Putamen (tissue), 1 donor: ENCODE measurements at regions not wholly inside any gene's neighbourhood (a gene's known extent, or its start where the extent isn't known, plus 50 kb on each side); places are given as distances from the start of the nearest gene placed in this dataset.
A peak's percentile ranks its signal among the peaks of the same experiment; 100 is the strongest.
"Not testable (repeated sequence)": the region's sequence is repeated elsewhere in the genome, so short reads cannot be mapped to it uniquely, and the experiment has no call there.

Source experiments
- DNase-seq: peaks from one replicate; pipeline ENCODE4 v3.0.0-alpha.2; 2016; ENCODE audit warnings: low spot score

DNA sequence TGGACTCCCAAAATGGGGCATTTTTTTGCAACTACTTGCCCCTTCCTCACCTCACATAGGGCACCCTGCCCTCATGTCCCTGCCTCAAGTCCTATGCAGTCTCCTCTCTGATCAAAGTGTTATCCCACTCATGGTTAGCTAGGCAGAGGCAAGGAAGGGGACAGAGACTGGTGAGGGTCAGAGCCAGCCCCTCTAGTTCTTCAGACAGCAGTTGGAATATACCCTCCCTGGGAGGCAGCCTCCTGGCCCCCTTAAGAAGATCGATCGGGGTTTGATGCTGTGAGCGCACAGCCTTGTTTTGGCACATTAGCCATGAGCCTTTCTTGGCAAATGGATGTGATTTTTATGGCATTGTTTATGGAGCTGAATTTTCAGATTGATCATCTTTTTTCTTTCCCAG, 436.9 kb downstream of the BUD13 start:
- no peak for DNase-seq

DNA sequence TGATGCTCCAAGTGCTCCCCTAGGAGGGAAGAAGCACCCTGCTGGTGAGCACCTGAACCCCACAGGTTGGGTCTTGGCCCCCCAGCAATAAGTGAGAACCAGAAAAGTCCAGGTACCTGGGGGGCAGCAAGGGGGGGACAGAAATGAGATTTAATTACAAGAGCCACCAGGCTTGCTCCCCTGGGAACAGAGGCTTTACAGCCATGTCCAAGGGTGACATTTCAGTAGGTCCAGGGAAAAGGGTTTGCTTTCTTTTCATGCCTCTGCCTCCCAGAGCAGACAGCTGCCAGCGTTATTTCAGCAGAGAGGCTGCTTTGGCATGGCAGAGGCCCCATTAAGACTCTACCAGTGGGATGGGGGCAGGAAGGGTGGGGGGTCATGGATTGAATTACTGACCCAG, 437.7 kb downstream of the BUD13 start:
- DNase-seq, result no peak

DNA sequence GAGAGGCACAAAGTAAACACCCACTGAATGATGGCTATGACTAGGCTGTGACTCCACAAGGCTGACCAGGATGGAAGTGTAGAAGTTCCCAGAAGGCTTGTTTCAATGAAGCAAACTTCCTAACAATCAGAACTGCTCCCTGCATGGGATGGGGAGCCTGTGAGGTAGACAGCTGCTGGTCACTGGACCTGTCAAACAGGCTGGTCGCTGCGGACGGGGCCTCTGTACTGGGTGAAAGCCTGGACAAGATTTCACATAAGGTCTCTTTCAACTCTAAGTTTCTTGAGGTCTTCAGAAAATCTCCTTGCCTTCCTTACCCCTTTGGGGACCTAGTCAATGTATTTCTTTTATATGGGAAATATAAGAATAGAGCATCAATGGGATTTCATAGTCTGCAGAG, 438.2 kb downstream of the BUD13 start:
- no peak for DNase-seq

DNA sequence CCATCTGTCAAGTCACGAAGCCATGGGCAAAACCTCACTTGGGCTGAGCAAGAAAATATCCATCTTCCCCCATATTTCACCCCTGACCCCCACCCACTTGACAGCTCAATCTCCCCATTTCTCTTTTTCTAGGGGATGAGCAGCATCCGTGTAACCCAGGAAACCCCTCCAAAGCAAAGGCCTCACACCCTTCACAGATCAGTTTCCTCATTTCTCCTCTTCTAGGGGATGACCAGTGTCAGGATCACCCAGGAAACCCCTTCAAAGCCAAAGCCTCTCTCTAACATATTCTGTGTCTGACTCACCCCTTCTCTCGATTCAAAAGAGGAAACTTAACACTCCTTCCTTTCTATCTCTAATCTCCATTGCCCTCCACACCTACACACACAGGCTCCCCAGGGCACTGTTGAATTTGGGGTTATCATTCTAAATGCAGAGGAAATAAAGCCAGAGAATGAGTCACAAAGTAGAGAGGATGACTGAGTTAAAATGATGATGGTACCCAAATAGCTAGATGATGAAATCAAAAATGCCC, 439.7 kb downstream of the BUD13 start:
- no peak for DNase-seq

DNA sequence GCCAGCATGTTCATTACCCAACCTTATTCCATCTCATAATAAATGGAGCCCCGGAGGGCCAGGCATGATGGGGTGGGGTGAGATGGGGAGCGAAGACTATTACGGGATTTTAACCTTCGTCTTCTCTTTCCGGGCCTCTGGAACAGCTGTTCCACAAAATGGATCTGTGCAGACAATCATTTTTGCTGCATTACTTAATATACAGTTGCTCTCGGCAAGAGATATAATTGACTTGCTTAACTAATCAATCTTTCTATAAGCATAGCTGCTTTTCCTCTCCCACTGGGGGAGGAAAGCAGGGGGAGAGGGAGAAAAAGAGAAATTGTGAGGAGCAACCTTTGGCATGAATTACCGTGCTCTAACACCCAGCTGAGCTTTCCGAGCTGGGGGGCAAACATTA, 440.4 kb downstream of the BUD13 start:
- no peak for DNase-seq

DNA sequence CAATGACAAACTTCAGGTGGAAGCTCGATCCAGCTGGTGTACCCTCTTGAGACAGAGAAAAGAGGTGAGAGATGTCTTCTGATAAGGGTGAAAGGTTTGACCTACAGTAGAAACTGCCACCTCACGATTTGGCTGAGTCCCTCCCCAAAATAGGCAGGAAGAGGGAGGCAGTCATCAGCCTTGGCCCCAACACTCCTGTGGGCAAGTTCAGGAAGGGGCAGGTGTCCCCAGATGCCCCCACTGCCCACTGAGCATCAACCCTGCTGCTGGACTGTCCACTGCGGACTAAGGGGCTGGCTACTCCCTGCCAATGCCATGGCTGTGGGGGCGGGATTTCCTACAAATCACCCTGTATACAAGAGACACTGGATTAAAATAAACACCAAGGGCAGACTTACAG, 441.4 kb downstream of the BUD13 start:
- DNase-seq, result no peak

DNA sequence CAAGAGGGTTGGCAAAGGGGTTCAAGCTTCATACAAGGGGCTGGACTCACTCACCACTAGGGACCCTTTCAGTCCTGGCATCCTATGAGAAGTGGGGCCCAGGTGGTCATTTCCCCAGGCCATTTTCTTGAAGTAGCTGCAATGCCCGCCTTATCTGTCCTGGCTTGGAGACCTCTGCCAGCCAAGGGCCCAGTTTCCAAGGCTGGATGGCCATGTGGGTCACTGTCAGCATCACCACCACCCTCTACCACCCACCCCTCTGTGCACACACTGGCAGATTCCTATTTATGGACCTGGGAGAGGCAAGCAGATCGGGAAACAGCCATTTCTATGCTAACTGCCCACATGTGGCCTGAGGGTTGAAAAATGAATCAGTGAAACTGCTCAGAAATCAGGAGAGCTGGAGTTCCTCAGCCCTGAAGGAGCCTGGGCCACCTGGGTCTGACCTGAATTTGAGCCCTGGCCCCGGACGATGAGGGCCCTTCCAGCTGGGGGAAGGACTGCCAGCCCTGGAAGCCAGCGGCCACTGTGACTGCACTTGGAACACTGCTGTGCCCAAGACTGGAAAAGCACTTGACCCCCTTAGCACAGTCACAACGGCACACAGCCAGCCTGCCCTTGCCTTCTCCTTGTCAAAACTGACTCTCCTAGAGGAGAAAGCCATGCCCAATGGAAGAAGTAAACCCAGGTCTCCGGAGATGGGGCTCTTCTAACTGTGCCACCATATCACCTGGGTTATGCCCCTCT, 442.2 kb downstream of the BUD13 start:
- no peak for DNase-seq

DNA sequence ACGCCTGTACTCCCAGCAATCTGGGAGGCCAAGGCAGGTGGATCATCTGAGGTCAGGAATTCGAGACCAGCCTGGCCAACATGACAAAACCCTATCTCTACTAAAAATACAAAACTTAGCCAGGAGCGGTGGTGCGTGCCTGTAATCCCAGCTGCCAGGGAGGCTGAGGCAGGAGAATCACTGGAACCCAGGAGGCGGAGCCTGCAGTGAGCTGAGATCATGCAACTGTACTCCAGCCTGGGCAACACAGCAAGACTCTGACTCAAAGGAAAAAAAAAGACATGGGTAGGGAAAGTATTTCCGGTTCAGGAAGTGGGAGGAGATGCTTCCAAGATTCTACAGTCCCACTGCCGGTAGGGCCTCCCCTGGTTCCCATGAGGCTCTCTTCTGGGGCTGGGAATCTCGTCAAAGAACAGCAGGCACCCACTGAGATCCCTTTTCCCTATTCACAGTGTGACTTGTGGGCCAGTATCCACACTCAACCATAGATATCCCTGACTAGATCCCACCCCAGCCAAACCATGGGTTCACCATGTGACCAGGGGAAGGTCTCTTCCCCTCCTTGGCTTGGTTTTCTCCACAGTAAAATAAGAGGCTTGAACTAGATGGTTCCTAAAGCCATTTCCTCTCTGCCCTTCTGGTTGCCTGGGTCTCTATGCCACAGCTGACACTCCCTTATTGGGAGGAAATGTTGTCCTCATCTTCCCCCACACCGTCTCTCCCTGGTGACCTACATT, 443.3 kb downstream of the BUD13 start:
- DNase-seq, result no peak

DNA sequence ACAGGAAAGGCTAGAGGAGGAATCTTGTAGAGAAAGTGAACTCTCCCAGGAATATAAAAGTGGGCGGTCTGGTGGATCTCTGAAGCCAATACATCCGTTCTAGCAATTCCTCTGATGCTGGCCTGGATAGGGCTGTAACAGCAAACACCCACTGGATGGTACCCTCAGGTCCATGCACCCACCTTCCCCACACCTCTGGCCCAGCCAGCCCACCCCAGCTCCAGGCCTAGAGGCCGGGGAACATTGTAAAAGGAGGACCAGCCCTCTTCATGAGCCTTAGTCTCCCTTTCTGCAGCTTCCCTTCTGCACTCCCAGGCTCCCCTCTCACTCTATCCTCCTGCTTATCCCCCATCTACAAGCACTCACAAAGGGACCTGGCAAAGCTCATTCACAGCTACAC, 443.9 kb downstream of the BUD13 start:
- no peak for DNase-seq

DNA sequence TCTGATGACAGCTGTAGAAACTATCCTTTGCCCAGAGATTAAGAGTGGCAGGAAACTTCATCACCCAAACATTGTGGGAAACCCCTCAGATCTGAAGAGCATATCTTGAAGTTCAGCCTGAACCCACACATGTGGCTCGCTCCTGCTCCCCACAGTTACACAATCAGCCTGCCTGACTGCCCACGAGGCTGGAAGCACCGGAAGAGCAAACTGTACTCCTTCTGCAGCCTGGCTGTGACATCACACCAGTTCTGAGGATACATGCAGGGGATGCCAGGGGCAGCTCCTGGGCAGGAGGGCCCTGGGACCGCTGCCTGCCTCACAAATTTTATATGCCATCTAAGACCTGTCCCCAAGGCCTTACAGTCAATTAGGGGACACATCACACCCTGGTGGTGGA, 444.4 kb downstream of the BUD13 start:
- DNase-seq, result no peak

DNA sequence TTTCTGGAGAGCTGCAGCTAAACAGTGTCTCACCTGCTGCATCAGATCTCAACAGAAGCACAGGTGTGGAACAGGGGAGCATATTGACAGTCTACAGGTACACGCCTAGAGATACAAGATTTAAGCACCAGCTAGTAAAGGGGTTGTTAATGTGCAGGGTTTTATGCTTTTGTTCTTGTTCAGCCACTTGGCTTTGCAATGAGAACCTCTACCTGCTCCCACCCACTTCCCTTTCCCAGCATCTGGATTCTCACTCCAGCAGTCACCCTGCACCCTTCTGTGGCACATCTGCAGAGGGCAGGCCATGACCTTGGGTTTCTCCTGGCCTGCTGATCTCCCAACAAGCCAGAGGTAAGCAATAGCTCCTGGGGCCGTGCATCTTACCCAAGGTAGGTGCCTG, 446.6 kb downstream of the BUD13 start:
- no peak for DNase-seq

DNA sequence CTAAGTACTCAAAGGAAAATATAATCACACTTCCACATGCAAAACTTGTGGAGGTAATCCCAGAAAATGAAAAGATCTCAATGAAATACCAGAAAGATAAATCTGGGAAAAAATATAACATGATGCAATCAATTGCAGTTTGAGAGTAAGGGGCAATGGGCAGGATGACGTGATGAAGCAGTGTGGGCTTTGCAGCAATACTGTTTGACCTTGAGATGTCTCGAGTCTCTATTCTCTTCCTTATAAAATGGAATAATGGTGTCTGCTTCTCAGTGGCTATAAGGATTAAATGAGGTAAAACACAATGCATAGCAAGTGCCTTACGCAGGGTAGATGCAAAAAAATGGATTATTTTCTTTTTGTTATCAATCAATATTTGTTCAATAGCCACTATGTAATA, 447.5 kb downstream of the BUD13 start:
- DNase-seq, result no peak

DNA sequence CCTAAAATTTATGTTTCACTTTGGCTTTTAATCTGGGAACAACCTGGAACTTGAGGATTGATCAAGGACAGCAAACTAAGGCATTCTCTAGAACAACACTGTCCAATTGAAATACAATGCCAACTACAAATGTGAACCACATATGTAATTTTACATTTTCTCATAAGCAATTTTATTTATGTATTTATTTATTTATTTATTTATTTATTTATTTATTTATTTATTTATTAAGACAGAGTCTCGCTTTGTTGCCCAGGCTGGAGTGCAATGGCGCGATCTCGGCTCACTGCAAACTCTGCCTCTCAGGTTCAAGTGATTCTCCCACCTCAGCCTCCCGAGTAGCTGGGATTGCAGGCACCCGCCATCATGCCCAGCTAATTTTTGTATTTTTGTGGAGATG, 448.7 kb downstream of the BUD13 start:
- not testable (repeated sequence) for DNase-seq

DNA sequence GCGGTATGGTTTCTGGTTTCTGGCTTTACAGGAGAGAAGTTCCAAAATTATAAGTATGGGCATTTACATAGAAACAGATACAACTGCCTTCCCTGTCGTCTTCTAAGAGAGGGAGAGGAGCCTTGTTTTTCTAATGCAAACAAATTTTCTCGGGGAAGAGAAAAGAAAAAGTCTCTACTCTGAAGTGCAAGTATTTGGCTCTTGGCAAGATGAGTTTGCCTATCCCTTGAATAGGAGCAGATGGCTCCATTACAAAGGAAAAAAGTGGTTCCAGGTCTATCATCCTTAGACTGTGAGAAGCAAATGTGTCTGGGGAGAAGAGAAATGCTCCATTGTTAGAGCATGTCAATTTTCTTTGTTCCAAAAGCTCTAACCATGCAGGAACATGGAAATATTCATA, 455.6 kb downstream of the BUD13 start:
- DNase-seq, result no peak

DNA sequence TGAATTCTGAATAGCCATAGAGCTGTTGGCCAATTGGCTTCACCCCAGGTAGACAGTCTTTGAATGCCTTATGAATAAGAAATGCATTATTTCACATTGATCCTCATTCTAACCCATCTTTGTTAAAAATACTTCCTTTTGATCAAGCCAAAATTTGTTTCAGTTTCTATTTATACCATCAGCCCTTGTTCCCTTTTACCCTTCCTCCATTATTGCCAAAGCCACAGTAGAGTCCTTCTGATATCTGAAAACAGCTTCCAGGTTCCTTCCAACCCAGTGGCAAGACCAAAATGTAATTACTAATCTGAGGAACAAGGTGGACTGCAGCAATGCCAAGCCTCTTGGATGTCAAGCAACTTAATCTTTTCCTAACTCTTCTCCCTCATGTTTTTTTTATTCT, 458.8 kb downstream of the BUD13 start:
- no peak for DNase-seq

DNA sequence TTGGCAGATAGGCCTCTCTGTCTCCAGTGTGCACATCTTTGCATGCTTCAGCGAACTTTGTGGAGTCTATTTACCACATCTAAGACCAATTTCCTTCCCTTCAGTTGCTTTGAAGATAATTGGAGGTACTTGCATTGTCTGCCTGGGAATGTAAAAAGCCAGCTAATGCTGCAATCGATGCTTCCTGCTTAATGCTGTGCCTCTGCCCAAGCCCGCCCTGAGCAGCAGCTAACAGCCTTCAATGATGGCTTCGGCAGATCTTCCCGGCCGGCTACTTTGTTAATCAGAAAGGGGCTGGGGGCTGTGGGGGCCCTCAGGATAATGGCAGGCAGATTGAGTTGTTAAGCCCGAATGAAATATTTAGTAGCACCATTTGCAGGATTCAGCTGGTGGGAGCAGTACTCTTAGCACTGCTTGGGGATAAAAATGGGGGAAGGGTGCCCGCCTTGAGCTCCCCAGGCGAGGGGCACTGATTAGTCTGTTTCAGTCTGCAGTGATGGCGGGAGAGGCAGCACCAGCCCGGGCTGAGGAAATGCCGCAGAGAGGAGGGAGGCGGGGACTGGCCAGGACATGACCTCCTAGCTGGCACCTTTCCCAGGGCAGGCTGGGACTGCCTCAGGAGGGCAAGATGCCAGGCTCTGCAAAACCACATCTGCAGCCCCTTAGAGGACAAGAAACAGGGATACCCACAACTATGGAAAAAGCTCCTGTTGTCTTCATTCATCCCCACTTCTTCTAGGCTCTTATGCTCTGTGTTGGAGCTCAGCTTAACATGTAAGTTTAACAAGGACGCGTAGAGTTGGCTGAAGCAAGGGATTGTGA, 460.0 kb downstream of the BUD13 start:
- DNase-seq, result peak; percentile 89

DNA sequence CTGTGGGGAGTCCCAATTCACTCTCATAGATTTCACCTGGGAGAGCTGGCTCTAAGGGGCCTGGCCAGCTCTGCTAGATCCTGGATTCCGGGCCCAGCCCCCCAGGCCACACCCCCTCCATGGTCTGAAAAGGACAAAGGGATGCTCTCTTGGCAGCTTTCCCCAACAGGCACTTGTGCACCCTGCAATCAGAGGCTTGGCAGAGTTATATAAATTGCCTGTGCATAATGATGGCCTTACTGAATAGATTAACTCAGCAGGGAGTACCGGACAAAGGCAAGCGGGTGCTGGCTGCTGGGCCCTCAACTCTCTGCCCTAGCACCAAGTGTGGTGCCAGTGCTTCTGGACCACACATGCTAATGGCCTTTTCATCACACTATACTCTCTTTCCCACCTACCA, 461.6 kb downstream of the BUD13 start:
- no peak for DNase-seq

DNA sequence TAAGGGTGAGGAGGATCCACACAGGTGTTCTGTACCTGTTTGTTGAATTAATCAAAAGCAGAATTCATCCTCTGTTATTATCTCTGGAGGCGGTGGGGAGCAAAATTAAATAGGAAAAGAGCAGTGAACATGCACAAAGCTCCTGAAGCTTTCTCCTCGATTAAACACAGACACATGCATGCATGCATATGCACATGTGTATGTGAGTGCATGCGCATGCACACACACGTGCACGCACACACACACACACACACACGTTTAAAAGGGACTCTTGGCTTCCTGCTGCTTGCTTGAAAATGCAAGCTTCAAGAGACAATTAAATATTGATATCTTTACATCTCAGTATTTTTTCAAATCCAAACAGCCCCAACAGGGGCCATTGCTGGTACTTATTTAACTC, 462.1 kb downstream of the BUD13 start:
- no peak for DNase-seq

DNA sequence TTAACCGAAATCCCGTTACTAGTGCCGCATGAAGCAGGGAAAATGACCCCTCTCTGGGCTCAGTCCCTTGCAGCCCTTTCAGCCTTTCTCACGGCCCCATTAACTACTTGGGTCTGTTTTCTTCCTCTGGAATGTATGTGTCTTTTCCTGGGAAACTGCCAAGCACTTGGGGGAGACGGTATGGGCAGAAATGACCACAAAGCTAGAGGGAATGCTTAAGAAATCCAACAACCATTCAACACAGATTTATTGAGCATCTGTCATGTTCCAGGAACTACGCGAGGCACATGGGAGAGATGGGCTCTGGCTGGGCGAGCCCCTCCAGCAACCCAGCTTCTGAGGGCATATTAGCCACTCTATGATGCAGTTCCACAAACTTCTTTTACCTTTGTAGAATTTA, 462.6 kb downstream of the BUD13 start:
- no peak for DNase-seq

DNA sequence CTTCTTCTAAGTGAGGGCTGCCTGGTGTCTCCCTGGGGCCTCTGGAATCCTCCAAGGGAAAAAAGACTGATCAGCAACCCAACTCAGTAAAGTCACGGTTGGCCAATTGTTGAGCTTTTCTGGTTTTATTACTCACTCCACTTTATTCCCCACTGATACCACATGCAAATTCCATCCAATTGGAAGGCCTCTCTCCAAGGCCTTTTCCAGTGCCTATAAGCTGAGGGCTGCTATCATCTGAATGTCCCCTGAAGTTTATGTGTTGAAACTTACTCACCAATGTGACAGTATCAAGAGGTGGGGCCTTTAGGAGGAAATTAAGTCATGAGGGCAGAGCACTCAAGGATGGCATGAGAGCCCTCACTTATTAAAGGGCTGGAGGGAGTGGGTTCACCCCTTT, 463.3 kb downstream of the BUD13 start:
- DNase-seq, result no peak

DNA sequence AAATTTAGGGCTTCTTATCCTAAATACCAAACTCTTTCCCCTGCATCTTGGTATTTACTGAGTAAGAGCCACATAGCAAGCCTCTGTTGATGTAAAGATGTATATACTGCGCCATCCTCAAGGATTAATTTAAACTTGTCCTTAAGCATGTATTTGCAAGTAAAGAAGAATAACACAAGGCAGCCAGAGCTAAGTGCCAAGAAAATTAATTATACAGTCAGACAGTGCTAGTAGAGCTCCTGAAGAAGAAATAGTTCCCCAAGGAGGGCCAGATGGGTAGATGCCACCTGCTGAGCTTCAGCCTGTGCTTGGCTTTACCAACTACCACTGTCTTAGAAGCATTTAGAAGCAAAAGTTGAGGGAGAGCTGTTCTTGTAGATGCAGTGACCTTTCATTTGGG, 470.0 kb downstream of the BUD13 start:
- no peak for DNase-seq

DNA sequence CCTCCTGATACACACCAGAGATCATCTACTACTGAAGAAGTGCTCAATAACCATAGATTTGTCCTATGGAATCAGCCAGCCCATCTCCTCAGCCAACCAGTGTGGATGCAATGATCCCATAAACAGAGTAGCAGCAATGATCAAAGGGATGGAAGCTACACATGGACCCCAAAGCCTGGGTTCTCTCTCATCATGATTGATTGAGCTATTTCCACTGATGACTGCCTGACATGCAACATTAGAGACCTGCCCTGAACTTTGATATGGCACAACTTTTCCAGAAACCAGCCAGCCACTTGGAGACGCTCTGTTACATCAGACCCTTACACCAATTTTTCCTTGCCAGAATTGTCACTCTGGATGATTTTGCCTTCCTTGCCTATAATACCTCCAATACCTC, 471.6 kb downstream of the BUD13 start:
- no peak for DNase-seq

DNA sequence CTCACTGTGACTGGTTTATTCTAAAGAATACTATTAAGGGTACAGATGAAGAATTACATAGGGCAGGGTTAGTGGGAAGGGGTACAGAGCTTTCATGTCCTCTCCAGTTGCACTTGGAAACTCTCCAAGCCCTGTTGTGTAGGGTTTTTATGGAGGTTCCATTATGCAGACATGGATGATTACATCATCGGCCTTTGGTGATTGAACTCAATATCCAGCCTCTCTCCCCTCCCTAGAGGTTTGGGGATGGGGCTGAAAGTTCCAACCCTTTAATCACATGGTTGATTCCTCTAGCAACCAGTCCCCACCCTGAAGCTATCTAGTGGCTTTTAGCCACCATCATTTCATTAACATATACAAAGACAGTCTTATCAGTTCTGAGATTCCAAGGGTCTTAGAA, 472.6 kb downstream of the BUD13 start:
- DNase-seq, result no peak
